GM21825 (cell line): ENCODE measurements at regions not wholly inside any gene's neighbourhood (a gene's known extent, or its start where the extent isn't known, plus 50 kb on each side); places are given as distances from the start of the nearest gene placed in this dataset.

Source experiments
- ATAC-seq: cut with Tn5 transposase; IDR thresholded peaks from one replicate; pipeline ENCODE4 v1.9.1; 2021; ENCODE audit warnings: mild to moderate bottlenecking, moderate library complexity; ENCODE audit not compliant: unreplicated experiment

DNA sequence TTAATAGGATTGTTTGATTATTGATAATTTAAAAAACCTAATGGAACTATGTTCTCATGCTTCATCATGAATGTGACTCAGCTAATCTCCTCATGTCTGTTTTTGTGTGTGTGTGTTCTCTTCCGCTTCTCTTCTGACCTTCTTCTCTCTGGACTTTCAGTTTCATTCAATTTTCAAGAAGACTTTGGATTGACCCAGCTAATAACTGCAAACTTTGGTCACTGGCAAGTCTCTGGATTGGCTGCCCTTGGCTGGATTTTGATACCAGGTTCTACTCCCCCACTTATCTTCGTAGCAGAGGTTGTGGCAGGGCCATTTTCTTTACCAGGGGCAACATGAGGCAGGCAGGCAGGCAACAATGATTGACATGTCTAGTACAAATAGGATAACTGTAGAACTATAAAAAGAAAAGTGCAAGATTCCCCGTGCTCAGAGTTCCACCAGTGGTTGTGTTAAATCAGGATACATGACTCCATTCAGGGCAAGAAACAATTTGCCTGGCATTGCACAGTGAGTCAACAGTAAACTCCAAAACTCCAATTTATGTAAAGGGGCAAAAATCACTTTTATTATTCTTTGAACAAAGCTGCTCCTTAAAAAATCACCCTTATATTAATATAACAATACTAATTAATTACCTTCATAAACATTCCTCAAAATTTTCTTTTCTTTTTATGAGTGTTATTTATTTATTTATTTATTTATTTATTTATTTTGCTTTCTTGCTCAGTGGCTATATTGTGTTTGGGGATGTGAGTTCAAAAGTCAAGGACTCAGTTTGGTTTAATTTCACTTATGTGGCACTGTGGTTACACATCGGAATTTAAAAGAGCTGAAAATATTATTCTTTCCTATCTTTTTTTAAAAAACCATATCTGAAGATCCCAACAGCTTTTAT is 167.6 kb downstream of the RND3 start:
- ATAC-seq = no peak

DNA sequence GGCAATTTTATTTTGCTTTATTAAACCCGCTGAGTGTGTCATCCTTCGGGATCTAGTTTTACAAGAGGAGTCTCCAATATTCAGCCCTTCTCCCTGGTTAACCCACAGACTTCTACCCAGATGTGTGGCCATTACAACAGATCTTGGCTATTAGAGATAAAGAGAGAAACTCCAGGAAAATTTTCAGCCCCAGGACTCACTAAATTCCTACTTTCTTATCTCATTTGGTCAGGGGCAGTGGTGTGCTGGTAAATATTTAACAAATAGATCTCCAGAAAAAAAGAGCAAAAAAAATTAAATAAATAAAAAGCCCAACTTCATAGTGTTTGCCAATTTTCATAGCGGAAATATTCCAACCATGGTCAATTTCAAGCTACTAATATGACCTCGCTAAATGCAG is 168.4 kb downstream of the RND3 start:
- no peak for ATAC-seq

DNA sequence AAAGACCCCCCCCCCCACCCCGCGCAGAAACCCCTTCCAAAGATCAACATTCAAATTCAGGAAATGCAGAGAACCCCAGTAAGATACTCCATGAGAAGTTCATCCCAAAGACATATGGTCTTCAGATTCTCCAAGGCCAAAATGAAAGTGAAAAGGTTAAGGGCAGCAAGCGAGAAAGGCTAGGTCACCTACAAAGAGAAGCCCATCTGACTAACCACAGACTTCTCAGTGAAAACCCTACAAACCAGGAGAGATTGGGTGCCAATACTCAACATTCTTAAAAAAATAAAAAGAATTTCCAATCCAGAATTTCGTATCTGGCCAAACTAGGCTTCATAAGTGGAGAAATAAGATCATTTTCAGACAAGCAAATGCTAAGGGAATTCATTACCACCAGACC is 175.2 kb downstream of the RND3 start:
- ATAC-seq = no peak

DNA sequence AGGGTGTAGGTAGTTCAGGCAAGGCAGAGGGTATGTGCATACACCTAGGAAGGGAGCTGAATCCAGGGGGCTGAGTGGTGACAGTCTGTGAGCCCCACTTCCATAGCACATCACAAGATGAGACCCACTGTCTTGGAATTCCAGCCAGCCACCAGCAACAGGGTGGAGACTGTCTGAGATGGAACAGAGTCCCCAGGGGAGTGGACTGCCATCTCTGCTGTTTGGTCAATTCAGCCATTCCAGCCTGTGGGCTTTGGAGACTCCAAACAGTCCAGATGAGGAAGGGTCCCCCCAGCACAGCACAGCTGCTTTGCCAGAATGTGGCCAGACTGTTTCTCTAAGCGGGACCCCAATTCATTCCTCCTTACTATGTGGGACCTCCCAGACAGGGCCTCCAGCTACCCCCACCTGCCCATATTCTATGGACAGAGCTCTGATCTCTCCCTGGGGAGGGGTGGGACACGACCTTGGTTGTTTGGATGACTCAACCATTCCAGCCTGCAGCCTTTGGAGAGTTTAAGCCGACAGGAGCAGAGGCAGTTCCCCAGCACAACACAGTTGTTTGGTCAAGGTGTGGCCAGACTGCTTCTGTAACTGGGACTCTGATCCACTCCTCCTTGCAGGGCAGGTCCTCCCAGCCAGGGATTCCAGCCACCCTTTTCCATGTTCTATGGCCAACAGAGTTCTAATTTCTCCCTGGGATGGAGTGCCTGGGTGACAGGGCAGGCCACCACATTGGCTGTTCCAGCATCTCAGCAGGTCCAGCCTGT is 178.0 kb downstream of the RND3 start:
- no peak for ATAC-seq

DNA sequence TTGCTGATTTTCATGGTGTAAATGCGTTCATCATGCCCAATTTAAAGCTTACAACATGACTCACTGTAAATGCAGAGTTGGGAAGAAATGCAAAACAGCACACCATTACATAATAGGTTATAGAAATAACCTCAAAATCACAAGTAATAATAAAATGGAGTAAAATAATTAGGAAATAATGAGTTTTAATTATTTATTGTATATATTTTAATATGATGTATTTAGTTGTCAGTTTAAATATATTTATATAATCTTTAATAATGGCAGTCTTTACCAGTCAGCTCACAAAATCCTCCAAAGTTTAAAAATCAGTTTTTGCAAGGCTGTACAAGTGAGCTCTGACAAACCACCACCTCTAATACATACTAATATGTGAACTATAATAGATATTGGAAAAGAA is 180.2 kb downstream of the RND3 start:
- ATAC-seq = no peak

DNA sequence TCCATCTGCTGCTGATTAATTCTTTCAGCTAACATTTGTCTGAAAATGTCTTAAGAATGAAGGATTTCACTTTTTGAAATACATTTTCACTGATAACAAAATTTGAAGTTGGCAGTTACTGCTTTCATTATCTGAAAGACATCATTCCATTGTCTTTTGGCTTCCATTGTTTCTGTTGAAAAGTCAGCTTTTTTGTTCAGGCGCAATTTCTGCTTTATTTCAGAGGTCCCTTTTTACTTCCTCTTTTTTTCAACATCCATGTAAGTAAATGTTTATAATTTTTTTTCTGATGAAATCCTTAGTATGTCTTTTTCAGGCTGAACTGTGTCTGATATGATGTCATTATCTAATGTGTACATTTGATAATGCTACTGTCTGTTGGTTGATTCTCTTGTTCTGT is 184.2 kb downstream of the RND3 start:
- ATAC-seq = no peak

DNA sequence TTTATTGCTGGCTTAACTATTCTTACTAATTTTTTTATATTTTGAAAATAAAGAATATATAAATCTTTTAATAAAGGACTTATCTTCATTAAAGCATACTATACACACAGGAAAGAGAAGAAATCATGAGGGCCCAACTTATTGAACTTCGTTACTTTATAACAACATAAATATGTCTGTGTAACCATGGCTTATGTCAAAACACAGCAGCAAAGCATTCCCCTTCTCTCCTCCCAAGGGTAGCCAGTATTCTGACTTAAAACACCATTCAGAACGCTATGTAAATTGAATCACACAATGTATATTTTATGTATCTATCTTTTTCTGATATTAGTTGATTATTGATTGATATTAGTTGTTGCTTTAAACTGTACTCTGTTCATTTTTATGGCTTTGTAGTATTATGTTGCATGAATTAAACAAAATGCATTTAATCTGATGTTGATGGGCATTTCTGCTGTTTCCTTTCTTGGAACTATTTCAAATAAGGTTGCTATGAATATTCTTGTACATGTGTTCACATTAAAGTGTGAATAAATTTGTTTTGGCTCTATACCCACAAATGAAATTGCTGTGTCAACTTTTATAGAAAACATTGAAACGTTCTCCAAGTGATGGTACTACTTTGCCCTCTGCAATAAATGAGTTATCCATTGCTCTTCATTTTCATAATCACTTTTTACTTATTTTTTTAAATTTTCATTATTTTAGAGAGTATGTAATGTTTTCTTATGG is 188.7 kb downstream of the RND3 start:
- ATAC-seq = no peak

DNA sequence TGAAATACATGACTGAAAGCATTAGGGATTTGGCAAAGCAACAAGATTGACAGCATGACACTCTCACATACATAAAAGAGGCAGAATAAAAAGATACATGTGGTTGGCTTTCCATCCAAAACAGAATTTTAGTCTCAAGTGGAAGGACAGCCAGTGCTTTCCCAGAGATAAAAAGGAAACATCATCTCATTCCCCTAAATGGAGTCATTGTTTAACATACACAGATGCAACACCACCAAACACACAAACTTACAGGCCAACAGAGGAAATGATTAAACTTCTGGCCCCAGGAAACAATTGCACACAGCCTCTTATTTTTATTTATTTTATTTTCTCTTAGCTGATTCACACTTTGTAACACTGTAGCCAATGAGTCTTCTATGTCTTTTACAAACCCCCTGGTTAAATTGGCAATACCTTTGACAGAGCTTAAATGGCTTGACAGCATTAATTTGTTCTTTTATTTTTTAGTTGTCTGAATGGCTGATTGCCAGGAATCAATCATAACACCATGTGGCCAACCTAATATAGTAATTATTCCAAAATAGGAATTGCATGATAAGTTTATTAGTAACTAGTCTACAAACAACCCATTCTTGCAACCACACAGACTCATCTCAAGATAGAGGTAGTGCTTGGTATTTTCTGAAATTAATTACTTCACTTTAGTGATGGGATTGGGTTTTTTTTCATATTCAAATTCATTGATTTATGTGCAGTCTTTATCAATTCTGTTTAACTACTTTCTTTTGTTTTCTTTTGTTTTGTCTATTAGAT is 190.5 kb downstream of the RND3 start:
- no peak for ATAC-seq

DNA sequence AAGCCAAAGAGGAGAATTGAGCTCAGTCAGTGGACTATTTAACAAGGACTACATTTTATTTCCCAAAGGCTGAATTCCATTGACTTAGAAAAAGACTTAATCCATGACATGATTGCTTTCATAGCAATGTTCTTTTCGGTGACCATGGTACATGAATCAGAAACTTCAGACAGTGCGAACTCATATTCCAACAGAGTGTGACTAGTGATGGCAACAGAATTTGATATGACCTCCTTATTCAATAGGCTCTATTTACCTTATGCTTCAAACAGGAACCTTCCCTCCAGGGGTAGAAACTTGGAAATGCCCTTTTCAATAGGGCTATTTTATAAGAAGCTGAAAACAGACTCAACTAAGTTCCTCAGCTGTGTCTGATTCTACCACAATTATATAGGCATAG is 191.9 kb downstream of the RND3 start:
- ATAC-seq = no peak

DNA sequence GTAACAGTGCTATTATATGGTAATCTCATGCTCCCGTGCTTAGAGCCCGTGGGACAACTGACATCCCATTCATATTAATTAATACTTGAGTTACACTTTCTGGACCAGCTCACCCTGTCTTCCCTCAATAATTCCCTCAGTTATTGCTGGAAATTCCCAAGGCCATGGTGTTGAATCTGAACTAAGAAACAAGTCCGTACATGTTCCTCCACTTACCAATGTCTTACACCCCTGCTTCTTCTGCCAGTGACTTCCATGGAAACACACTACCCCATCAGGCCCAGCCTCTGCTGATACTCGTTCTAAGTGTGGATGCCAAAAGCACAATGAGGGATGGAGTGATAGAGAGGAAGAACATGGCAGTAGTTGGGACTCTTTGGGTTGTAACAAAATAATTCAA is 193.7 kb downstream of the RND3 start:
- no peak for ATAC-seq

DNA sequence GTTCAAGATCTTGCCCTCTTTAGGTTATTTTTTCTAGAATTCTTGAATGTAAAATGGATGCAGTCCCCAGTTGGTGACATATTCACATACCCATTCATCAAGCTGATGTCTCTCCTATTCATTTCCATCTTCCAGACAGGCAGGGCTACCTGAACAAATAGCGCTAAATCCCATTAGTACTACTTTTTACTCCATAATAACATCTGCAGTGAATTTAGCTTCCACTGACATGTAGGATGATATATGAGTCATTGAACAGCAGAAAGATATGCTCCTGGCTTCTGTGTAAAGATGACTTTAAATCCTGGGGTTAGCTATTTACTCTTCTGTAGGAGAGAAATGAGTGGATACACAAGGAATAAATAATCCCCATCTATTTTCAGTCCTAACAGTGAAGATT is 194.7 kb downstream of the RND3 start:
- no peak for ATAC-seq

DNA sequence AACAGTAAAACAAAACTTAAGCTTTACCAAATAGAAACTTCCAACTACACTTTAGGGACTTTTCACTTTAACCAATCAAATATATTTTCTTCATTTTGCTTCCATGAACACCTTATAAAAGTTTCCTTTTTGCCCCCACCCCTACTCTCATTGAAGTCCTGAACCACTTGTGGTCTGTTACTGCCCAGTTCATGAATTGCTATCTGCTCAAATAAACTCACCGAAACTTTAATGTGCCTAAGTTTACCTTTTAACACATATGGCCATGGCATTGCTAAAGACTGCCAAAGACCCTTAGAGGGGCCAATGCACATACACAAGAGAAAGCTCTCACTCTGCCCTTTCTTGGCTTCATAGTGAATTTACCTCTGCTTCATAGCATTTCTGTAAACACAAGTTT is 195.3 kb downstream of the RND3 start:
- no peak for ATAC-seq

DNA sequence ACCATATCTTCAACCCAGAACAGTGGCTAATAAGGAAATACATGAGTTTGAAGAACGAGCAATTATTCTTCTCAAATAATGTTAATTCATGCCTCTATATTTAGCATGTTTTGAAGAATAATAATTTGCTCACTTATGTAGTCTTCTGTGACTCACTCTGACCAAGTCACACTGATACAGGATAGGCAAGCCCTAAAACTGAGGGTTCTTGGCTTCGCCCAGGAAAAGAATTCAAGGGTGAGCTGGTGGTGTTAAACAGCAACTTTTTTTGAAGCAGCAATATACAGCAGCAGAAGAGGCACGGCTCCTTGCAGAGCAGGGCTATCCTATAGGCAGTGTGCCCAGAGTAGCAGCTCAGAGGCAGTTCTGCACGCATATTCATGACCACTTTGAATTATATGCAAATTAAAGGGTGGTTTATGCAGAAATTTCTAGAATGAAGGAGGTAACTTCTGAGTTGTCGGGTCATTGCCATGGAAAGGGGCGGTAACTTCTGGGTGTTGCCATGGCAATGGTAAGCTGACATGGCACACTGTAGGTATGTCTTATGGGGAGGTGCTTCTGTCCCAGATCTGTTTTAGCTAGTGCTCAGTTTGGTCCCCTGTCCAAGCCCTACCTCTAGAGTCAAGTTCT is 200.6 kb downstream of the RND3 start:
- ATAC-seq = no peak

DNA sequence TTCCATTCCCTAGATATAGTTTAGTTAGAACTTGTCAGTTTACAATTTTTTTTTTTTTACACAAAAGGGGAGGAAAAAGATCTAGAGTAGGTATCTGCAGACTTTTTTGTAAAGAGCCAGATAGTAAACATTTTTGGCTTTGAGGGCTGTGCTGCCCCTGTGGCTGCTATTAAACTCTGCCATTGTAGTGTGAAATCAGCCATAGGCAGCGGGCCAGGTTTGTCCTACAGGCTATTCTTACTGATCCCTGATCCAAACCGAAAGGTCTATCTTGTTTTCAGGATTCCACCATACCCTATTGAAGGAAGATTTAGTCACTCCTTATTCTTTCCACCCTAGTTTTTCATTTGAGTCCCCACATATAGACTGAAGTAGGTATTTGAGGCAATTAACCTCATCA is 203.4 kb downstream of the RND3 start:
- ATAC-seq = no peak

DNA sequence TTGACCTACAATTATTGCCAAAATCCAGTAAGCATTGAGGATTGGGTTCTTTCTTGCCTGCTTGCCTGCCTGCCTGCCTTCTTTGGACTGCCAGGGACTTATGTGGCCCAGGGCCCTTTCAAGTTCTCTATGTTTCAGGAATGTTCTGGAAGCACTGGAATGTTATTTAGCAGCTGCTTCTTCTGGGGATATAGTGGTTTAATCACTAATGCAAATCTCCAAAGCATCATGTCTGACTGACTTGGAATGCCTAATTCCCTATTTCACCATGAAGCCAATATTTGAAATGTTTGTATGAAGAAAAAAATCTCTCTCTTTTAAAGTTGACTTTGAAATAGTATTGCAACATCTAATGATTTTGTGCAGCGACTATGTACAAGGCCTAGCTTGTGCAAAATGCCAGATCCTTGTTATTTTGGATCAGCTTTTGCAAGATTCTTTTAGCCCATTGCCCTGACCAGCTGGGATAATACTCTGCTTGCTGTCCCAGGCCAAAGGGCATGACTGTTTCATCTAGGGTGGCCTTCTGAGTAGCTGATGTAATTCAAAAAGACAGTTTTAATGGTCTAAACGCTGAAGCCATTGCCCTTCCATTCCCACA is 204.6 kb downstream of the RND3 start:
- no peak for ATAC-seq

DNA sequence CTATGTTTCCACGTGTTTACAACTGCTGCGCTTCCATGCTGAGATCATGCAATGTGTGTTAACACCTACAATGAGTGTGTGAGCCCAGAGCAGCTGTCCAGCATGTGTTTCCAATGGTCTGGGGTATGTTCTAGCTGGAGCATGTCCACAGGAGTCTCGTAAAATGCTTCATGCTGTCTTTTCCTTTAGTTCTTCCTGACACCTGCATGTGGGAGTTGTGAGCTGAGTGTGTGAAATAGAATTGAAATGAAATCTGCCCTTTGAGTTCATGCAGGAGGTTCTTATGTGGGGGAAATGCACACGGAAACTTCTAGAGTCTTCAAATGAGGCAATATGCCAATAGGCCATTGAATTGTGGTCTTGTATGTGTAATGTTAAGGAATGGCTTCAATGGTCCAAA is 205.1 kb downstream of the RND3 start:
- no peak for ATAC-seq

DNA sequence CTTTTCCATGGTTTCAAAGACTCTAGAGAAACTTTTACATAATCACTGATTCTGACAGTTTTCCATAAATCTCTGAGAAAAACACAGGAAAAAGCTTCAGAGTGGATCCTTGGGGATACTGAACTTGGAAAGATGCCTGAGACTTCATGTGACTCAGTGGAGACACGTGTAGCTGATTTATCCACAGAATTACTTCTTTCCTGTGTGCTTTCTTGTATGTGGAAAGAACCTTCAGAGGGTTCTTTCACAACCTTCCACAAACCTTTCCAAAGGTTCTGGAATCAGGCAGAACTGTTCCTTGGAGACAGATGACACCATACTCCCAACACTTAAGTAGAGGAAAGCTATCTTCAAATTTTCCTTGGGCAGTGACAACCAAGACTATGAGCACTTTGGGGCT is 207.2 kb downstream of the RND3 start:
- ATAC-seq = no peak

DNA sequence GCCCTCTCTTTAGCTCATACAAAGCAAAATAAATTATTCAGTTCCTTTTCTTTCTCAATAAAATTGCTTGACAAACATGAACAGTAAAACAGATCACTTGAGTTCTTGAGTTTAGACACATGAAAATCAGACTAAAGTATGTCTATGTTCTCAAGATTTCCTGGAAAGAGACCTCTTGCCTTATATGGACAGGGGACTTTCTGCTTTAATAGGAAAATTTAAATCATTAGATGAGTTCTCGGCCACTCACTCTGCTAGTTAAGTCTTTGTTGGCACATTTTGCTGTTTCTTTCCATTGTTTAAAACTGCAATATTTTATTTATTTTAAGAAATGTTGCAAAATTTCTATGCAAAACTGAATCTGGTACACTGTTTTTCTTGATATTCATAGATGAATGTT is 207.8 kb downstream of the RND3 start:
- no peak for ATAC-seq

DNA sequence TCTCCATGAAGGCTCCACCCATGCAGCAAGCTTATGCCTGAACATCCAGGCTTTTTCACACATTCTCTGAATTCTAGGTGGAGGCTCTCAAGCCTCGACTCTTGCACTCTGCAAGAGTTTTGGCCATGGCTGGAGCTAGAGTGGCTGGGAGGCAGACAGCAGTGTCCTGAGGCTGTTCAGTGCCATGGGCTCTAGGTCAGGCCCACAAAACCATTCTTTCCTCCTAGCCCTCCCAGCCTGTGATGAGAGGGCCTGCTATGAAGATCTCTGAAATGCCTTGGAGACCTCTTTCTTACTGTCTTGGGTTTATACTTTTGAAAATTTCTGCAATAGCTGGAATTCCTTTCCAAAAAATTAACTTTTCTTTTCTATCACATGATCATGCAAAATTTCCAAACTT is 210.7 kb downstream of the RND3 start:
- no peak for ATAC-seq

DNA sequence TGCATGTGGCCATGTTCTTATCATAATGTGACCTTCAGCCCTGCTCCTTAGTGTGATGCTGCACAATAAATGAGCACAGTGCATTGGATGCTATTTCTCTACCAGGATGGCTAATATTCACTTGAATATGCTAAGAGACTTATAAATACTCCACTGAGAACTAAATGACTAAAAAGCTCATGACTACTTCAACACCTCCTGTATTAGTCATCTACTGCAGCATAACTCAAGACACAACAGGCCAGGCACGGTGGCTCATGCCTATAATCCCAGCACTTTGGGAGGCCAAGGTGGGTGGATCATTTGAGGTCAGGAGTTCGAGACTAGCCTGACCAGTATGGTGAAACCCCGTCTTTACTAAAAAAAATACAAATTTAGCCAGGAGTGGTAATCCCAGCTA is 213.4 kb downstream of the RND3 start:
- no peak for ATAC-seq
